H4 (cell line): ENCODE measurements at regions not wholly inside any gene's neighbourhood (a gene's known extent, or its start where the extent isn't known, plus 50 kb on each side); places are given as distances from the start of the nearest gene placed in this dataset.
A peak's percentile ranks its signal among the peaks of the same experiment; 100 is the strongest.
"Not testable (repeated sequence)": the region's sequence is repeated elsewhere in the genome, so short reads cannot be mapped to it uniquely, and the experiment has no call there.

Experiments
- DNase-seq: peaks from one replicate; pipeline ENCODE4 v3.0.0-alpha.2; 2015; ENCODE audit warnings: low spot score

- no peak for DNase-seq
Observed at GRCh38 chr2:194992648-194993047, 664.4 kb upstream of the SLC39A10 start.

- no peak for DNase-seq
Observed at GRCh38 chr2:194985258-194985657, 671.8 kb upstream of the SLC39A10 start.

GRCh38 chr2:194962254-194962653, 694.8 kb upstream of the SLC39A10 start:
- no peak for DNase-seq

DNA sequence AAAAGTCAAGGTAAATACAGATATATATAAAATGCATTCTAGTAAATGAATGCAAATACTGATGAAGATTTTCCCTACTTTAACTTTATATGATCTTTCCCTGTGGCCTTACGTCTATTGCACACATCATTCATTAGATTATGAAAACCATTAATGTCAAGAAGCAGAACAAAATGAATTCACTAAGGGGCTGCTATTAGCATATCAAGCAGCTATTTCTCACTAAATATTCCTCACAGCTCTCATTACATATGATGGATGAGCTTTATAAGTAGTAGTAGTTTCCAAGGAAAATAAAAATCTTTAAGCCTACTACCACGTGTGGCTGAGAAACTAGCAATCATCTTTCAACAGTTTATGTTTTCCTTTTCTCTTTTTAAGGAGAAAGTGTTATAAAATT, 702.8 kb upstream of the SLC39A10 start:
- DNase-seq: no peak

GRCh38 chr2:194946826-194947225, 710.2 kb upstream of the SLC39A10 start:
- DNase-seq: no peak

DNA sequence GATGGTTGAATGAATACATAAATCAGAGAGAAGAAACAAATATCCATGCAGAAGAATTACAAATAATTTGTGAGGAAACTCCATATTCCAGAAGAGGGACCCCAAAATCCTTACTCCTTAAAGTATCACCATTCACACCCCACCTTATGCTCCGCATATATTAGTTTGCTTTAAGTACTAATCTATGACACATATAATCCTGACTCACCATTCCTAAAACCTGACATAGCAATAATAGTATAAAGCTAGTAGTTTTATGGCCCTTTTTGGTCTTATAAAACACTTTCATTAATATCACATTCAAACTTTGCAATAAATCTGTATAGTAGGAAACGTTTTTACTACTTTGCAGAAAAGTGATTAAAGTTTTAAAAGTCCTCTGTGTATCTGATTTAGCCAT, 719.0 kb upstream of the SLC39A10 start:
- no peak for DNase-seq

DNA sequence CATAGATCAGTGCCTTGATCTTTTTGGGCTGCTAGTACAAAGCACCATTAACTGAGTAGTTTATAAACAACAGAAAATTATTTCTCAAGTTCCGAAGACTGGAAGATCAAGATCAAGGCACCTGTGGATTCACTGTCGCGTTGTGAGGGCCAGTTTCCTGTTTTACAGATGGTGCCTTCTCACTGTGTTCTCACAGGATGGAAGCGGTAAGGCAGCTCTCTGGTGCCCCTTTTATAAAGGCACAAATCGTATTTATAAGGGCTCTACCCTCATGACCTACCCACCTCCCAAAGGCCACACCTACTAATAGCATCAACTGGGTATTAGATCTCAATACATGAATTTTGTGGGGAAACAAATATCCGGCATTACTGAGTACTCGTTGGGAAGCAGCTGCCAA, 729.5 kb upstream of the SLC39A10 start:
- DNase-seq: no peak

DNA sequence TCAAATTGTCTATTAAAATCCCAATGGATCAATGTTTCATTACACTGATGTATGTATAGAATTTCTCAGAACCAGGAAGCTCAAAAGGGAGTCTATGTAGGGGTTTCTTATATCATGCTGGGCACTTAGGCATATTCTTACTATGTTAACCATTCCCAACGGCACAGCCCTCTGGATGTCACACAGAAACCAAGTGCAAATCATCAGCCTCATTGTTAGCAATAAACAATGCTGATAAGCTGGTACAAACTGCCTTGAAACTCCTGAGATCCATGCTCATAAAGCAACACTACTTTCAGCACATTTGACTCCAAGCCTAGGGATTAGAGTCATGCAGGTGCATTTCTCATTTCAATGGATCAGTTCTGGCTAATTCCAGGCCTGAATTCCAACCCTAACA, 730.2 kb upstream of the SLC39A10 start:
- DNase-seq: no peak

DNA sequence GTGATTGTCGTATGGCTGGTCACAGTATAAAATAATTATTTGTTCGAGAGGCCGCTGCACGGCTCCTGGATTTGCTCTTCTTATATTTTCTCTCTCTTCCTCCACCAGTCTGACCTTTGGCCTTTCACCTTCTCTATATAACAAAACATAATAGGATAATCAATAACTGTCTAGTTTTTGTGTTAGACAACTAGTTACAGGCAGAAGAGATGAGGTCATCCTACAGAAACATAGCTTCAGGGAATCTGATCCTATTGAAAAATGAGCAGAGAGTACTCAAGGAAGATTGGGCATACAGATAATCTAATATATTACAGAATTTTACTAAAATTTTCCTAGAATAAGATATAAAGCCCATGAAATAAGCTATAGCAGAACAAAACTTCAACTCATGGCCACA, 731.3 kb upstream of the SLC39A10 start:
- DNase-seq: no peak

DNA sequence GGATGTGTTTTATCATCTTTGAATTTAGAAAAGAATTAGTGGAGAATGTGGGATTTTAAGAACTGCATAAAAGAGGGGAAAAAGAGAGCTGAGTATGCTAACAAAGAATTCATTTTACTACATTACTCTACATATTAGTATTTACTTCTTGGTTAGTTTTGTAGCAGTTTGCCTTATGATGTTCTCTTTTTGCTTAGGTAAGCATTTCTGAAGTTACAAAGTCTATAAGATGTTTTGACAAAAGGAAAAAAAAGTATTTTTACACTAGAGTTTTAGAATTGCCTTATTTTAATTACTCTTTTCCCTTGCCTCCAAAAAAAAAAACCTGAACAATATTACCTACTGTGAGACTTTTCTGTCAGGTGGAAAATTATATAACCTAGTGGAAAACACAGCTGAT, 739.5 kb upstream of the SLC39A10 start:
- DNase-seq: no peak

DNA sequence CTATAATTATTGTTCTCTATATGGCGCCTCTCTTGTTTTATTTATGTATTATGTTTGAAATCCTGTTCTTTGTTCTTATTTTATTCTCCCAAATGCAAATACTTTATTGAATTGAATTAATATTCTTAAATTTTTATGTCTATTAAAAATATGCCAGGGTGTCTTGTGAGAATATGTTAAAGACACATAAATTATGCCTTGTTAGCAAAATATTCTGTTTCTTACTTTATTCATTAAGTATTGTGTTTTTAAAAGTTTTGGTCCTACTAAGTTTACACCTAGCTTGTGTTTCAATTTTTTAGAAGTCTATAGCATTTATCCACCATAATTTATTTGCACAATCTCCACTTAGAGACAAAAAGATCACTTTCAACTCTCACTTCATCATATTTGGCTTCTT, 741.5 kb upstream of the SLC39A10 start:
- DNase-seq: no peak

DNA sequence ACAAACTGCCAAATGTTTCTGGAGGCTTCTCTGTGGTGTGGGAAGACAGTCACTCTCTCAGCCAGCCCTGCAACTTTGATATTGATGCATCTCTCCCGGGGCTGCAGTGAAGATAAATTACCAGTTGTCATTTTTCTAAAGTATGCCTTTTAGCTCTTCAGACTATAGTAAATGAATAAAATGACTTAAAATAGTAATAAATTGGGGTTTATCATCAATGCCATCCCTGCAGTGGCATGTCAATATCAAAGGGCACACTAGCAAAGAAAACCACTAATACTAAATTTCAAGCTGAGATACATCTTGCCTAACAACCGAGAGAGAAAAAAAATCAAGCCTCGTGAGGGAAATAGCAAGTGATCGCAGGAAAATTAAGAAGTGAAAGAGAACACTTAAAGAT, 749.5 kb upstream of the SLC39A10 start:
- DNase-seq: no peak

GRCh38 chr2:194896871-194897270, 760.2 kb upstream of the SLC39A10 start:
- DNase-seq: no peak

GRCh38 chr2:194883711-194884110, 773.3 kb upstream of the SLC39A10 start:
- no peak for DNase-seq

GRCh38 chr2:194870974-194871535, 786.0 kb upstream of the SLC39A10 start:
- no peak for DNase-seq

- DNase-seq: peak; percentile 4
Observed at GRCh38 chr2:194867328-194867727, 789.7 kb upstream of the SLC39A10 start.

DNA sequence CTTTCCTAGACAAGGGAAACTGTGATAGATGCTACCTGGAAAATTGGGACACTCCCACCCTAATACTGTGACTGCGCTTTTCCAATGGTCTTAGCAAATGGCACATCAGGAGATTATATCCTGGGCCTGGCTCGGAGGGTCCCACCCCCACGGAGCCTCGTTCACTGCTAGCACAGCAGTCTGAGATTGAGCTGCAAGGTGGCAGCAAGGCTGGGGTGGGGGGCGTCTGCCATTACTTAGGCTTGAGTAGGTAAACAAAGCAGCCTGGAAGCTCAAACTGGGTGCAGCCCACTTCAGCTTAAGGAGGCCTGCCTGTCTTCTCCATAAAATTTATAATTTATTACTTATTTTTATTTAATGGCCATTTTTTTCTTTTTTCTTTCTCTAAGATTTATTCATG, 802.1 kb upstream of the SLC39A10 start:
- DNase-seq: no peak

DNA sequence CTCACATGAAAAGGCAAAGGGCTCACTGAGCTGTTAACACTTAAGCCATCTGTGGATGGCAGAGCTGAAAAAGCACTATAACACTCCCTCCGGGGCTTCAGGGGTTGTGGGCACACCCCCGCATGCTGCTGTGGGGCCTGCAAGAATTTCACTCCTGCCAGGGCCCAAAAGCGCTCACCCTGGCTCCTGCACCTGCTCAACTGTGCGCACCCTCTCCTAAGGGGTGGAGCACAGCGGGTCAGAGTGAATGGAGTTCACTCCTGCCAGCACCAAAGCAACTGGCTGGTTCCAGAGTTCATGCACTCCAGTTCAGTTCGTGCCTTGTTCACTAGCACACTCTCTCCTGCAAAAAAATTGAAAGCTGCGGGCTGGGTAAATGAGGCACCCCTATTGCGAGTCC, 814.2 kb upstream of the SLC39A10 start:
- DNase-seq: no peak

DNA sequence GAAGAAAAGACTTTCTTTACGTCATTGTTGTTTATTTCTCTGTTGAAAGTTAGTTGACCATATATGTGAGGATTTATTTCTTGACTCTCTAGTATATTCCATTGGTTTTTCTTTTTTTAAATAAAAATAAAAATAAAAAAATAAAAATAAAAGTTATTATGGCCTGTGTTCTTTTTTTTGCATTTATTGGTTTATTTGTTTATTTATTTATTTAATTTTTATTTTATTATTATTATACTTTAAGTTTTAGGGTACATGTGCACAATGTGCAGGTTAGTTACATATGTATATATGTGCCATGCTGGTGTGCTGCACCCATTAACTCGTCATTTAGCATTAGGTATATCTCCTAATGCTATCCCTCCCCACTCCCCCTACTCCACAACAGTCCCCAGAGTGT, 822.7 kb upstream of the SLC39A10 start:
- DNase-seq: not testable (repeated sequence)

DNA sequence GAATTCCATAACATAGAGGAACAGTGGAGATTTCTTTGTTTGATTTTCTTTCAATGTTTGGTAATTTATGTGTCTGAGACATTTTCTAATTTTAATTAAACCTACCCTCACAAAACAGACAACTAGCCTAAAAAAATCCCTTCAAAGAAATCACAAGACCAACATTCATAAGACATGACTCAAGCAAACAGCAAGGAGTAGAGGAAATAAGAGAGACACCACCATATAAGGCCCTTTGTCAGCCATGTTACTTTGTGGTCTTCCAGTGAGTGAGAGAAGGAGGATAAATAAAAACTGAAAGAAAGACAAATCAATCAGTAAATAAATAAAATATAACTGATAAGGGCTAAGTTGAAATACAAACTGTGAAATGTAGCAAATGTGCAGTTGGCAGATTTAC, 830.8 kb upstream of the SLC39A10 start:
- peak; percentile 45 for DNase-seq

DNA sequence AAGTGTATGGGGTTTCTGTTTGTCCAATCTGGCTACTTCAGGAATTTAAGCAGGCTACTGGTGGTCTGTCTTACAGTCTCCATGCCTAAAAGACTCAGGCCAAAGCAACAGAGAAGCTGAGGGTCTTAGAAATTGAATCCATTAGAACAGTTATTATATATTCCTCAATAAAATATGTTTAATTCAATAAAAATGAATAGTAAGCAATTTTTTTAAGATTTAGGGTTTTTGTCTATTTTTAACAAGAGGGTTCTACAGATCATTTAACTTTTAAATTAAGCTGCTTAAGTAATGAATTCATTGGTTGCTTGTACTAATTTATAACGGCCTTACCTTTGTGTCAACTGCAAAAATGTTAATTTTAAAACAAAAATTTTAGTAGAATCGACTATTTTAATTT, 832.6 kb upstream of the SLC39A10 start:
- no peak for DNase-seq

- no peak for DNase-seq
Observed at GRCh38 chr2:194822657-194823056, 834.4 kb upstream of the SLC39A10 start.

DNA sequence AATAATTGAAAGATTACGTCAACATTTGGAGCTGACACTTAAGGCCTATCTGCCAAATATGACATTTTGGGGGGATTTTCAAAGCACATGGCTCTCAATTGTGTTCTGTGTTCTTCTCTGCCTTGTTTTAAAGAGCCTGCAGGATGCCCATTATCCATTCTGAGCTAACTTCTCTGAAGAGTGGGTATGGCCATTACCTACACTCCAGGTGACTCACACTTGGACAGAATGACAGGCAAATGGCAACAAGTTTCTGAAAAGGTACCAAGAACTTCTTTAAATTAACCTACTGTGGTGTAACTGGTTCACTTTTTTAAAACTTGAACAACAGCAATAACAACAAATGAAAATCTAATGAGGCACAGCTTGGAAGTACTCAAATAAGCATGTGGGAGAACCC, 834.9 kb upstream of the SLC39A10 start:
- no peak for DNase-seq

- no peak for DNase-seq
Observed at GRCh38 chr2:194819367-194819766, 837.7 kb upstream of the SLC39A10 start.

GRCh38 chr2:194815475-194815874, 841.6 kb upstream of the SLC39A10 start:
- DNase-seq: no peak
